ENCODE measurements at regions not wholly inside any gene's neighbourhood (a gene's known extent, or its start where the extent isn't known, plus 50 kb on each side); places are given as distances from the start of the nearest gene placed in this dataset.

- TF ChIP-seq POLR2AphosphoS5 (IDR thresholded peaks at IDR 0.05) (no peak), CTCF (IDR thresholded peaks at IDR 0.05) (no peak)
Observed at GRCh38 chr3:13934315-13934714, 54.4 kb upstream of the WNT7A start.

All from breast epithelium (tissue), 3 donors.